ENCODE measurements at regions not wholly inside any gene's neighbourhood (a gene's known extent, or its start where the extent isn't known, plus 50 kb on each side); places are given as distances from the start of the nearest gene placed in this dataset.

DNA sequence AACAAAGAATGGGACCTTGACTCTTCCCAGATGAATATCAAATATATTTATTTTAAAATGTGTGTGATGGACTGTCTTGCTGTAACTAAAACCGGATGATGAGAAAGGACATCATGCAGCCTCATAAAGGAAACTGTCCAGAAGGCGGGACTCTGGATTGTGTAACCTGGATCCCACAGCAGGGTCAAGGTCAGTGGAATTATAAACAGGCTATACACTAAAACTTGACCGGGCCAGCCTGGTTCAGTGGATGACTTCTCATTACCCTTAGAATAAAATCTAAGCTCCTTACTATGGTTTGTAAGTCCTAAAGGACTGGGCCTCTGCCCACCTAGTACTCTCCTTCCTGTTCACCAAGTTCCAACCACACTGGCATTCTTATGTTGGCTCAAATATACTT is 280.3 kb downstream of the ELAVL2 start:
- H3K4me3 ChIP-seq, result no peak overlapping the region
- H3K9ac ChIP-seq (ENCODE audit: insufficient read length), result no peak overlapping the region
- no peak overlapping the region for H3K27ac ChIP-seq
- H3K9me3 ChIP-seq (ENCODE audit: low read depth, low read length), result no peaks in the 10 kb centered on the region
- no peak for DNase-seq (ENCODE audit: low read depth, low spot score)
- TF ChIP-seq EZH2 (IDR thresholded peaks at IDR 0.05) (no peak), FOXP2 (optimal IDR thresholded peaks at IDR 0.05; ENCODE audit: control extremely low read depth, extremely low read length, insufficient read depth) (no peak), POLR2AphosphoS5 (IDR thresholded peaks at IDR 0.05; ENCODE audit: borderline replicate concordance, low read depth, low read length) (no peak)
- H3K36me3 ChIP-seq (ENCODE audit: insufficient read depth, low read length), result no peaks in the 10 kb centered on the region

DNA sequence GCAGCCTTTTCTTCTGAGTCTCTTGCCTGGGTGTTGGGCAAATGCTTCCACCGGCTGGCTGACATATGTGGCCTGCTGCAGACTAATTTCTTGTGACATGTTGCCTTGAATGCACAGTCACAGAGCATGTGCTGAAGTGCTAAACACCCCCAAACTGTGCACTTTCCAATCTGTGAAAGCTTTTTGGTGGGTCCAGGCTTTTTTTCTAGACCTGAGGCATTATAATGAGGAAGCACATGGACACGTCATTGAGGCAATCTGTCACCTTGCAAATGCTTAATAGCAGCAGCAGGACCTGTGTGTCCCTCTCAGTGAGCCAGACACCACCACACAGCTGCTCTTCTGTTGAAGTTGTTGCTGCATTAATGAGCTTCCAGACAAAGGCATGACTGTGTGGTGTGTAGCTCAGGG is 274.7 kb downstream of the ELAVL2 start:
- Histone ChIP-seq H3K36me3 (ENCODE audit: insufficient read depth, low read length) (no peaks in the 10 kb centered on the region), H3K9me3 (ENCODE audit: low read depth, low read length) (no peaks in the 10 kb centered on the region), H3K9ac (ENCODE audit: insufficient read length) (no peak overlapping the region), H3K4me3 (no peak overlapping the region), H3K27ac (no peak overlapping the region)
- no peak for DNase-seq (ENCODE audit: low read depth, low spot score)
- TF ChIP-seq EZH2 (IDR thresholded peaks at IDR 0.05) (no peak), FOXP2 (optimal IDR thresholded peaks at IDR 0.05; ENCODE audit: control extremely low read depth, extremely low read length, insufficient read depth) (no peak), POLR2AphosphoS5 (IDR thresholded peaks at IDR 0.05; ENCODE audit: borderline replicate concordance, low read depth, low read length) (no peak)

DNA sequence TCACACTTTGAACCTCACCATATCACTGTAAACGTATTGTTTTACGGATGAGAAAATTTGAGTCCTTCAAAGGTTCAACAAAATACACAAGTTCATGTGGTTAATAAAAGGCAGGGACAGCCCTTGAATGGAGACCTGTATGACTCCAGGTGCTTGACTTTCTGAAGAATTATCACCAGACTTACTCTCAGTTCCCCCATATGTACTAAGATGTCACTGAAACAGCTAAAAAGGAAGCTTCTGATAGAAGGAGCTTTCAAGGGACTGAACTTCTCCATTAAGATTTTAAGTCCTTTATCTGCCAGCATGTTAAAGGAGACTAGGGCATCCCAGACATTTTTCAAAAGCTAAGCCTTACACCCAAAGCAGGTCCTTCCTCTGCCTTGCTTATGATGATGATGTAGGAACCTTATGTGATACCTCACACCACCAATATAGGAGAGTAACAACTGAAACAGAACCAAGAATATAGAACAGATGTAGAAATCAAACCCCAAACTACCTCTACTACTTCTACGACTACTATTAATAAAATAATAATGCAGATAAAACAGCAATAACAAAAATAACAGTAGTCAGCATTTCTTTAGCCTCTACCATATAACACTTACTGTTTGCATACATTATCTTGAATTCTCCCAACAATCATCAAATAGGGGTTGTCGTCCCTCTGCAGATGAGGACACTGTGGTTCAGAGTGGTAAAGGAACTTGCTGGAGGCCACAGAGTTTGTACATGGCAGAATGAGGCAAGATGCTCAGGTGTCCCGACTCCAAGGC is 273.9 kb downstream of the ELAVL2 start:
- Histone ChIP-seq H3K9ac (ENCODE audit: insufficient read length) (no peak overlapping the region), H3K4me3 (no peak overlapping the region)

DNA sequence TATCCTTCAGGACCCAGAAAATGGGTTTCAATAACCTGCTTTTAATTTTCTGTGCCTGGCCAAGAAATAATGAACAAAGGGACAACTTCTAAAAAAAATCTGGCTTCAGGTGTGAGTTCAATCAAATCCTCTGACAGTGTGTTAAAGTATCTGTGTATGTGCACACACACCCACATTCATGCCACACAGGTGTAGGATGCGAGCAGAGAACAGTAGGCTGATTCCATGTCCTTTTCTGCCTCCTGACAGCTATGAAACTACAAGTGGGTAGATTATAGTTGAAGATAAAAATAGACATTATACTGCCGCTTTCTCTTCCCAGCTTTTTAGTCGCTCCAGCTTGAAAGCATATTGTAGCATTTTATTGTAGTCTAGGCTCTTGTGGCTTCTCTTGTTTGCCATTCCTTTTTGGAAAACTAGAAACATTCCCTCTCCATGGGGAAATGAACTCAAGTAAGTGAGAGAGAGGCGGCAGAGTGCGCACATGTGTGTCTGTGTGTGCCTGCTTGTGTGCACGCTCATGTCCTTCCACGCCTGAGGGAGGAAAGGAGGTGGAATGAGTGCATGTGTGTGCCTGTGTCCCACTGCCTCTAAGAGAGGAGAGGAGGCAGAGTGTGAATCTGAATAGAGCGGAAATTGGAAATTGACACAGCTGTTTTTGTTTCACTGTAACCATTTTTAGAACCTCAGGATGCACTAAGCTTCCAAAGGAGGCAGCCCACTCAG is 273.0 kb downstream of the ELAVL2 start:
- Histone ChIP-seq H3K4me3 (no peak overlapping the region), H3K9ac (ENCODE audit: insufficient read length) (no peak overlapping the region), H3K36me3 (ENCODE audit: insufficient read depth, low read length) (no peaks in the 10 kb centered on the region), H3K9me3 (ENCODE audit: low read depth, low read length) (no peaks in the 10 kb centered on the region), H3K27ac (no peak overlapping the region)
- TF ChIP-seq EZH2 (IDR thresholded peaks at IDR 0.05), result no peak
- TF ChIP-seq FOXP2 (optimal IDR thresholded peaks at IDR 0.05; ENCODE audit: control extremely low read depth, extremely low read length, insufficient read depth), result no peak
- TF ChIP-seq POLR2AphosphoS5 (IDR thresholded peaks at IDR 0.05; ENCODE audit: borderline replicate concordance, low read depth, low read length), result no peak
- DNase-seq (ENCODE audit: low read depth, low spot score), result no peak

More for the DNA sequence above, 273.9 kb downstream of the ELAVL2 start:
- Histone ChIP-seq H3K27ac (no peak overlapping the region), H3K9me3 (ENCODE audit: low read depth, low read length) (no peaks in the 10 kb centered on the region), H3K36me3 (ENCODE audit: insufficient read depth, low read length) (no peaks in the 10 kb centered on the region)
- DNase-seq (ENCODE audit: low read depth, low spot score), result no peak
- TF ChIP-seq FOXP2 (optimal IDR thresholded peaks at IDR 0.05; ENCODE audit: control extremely low read depth, extremely low read length, insufficient read depth) (no peak), POLR2AphosphoS5 (IDR thresholded peaks at IDR 0.05; ENCODE audit: borderline replicate concordance, low read depth, low read length) (no peak), EZH2 (IDR thresholded peaks at IDR 0.05) (no peak)

DNA sequence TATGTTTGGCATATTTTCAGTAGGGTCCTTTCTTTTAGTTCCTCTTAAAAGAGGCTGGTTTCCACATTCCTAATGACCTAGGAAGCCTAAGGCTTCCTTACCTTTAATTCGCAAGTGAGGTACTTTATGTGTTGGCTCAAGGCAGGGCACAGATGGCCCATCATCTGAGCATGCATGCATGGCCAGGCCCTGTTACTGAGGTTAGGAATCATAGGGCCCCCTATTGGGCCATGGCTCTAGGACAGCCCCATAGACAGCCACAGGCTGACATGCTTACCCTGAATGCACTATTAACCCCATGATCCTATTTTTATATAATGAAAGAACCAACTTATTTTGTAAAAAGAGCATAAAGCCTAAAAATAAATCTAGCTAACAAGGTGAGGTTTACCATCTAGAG is 271.4 kb downstream of the ELAVL2 start:
- Histone ChIP-seq H3K9me3 (ENCODE audit: low read depth, low read length) (no peaks in the 10 kb centered on the region), H3K9ac (ENCODE audit: insufficient read length) (no peak overlapping the region), H3K36me3 (ENCODE audit: insufficient read depth, low read length) (no peaks in the 10 kb centered on the region), H3K4me3 (no peak overlapping the region), H3K27ac (no peak overlapping the region)
- no peak for DNase-seq (ENCODE audit: low read depth, low spot score)
- TF ChIP-seq FOXP2 (optimal IDR thresholded peaks at IDR 0.05; ENCODE audit: control extremely low read depth, extremely low read length, insufficient read depth) (no peak), EZH2 (IDR thresholded peaks at IDR 0.05) (no peak), POLR2AphosphoS5 (IDR thresholded peaks at IDR 0.05; ENCODE audit: borderline replicate concordance, low read depth, low read length) (no peak)

DNA sequence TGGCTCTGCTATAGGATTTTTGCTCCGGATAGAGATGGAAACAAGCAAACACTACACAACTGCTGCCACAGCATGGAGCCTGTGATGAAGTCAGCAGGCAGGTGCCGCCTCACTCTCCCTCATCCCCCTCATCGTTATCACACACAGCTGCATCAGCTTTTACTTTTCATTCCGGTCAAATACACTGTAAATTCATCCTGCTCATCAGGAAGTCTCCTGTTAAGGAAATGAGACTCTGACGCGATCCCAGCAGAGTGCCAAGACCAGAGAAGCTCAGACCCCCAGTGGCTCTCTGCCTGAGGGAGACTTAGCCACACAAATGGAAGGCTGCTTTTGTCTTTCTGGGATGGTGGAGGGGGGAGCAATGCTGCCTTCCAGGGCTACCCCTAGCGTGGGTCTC is 270.2 kb downstream of the ELAVL2 start:
- H3K9ac ChIP-seq (ENCODE audit: insufficient read length), result no peak overlapping the region
- DNase-seq (ENCODE audit: low read depth, low spot score), result no peak
- H3K4me3 ChIP-seq, result peak overlapping the region; percentile 65
- H3K36me3 ChIP-seq (ENCODE audit: insufficient read depth, low read length), result no peaks in the 10 kb centered on the region
- H3K27ac ChIP-seq, result peak overlapping the region; percentile 86
- no peaks in the 10 kb centered on the region for H3K9me3 ChIP-seq (ENCODE audit: low read depth, low read length)
- TF ChIP-seq EZH2 (IDR thresholded peaks at IDR 0.05) (no peak), FOXP2 (optimal IDR thresholded peaks at IDR 0.05; ENCODE audit: control extremely low read depth, extremely low read length, insufficient read depth) (no peak), POLR2AphosphoS5 (IDR thresholded peaks at IDR 0.05; ENCODE audit: borderline replicate concordance, low read depth, low read length) (no peak)

DNA sequence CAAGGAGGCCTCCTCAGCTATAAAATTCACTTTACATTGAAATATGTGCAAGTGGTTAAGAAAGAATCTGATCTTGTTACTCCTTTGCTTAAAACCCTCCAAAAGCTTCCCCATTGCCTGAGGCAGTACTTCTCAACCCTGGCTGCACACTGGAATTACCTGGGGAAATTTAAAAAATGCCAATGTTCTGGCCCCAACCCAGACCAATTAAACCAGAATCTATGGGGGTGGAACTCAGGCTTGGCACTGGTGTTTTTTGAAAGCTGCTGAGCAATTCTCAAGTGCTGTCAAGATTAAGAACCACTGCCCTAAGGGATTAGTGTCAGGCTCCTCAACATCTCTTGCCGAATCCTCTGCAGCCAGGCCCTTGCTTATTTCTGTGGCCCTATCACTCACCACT is 269.6 kb downstream of the ELAVL2 start:
- no peak for DNase-seq (ENCODE audit: low read depth, low spot score)
- H3K9me3 ChIP-seq (ENCODE audit: low read depth, low read length), result no peaks in the 10 kb centered on the region
- no peaks in the 10 kb centered on the region for H3K36me3 ChIP-seq (ENCODE audit: insufficient read depth, low read length)
- TF ChIP-seq POLR2AphosphoS5 (IDR thresholded peaks at IDR 0.05; ENCODE audit: borderline replicate concordance, low read depth, low read length), result no peak
- no peak for TF ChIP-seq EZH2 (IDR thresholded peaks at IDR 0.05)
- no peak for TF ChIP-seq FOXP2 (optimal IDR thresholded peaks at IDR 0.05; ENCODE audit: control extremely low read depth, extremely low read length, insufficient read depth)
- peak overlapping the region; percentile 86 for H3K27ac ChIP-seq
- H3K9ac ChIP-seq (ENCODE audit: insufficient read length), result no peak overlapping the region
- H3K4me3 ChIP-seq, result peak overlapping the region; percentile 65

DNA sequence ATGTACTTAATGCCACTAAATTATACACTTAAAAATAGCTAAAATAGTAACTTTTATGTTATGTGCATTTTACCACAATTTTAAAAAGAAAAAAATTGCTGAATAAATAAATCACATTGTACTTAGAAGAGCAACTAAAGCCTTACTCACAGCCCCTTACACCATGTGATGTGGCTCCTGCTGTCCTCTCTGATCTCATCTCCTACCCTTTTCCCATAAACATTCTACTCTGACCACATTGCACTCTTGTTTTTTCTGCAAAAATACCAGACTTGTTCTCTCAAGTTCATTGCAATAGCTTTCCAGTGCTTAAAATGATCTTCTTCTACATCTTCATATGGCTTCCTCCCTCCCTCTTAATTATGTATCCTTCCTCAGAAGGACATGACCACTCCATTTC is 268.4 kb downstream of the ELAVL2 start:
- DNase-seq (ENCODE audit: low read depth, low spot score), result no peak

More for the DNA sequence above, 268.4 kb downstream of the ELAVL2 start:
- H3K4me3 ChIP-seq, result no peak overlapping the region
- no peaks in the 10 kb centered on the region for H3K36me3 ChIP-seq (ENCODE audit: insufficient read depth, low read length)
- TF ChIP-seq POLR2AphosphoS5 (IDR thresholded peaks at IDR 0.05; ENCODE audit: borderline replicate concordance, low read depth, low read length), result no peak
- no peak for TF ChIP-seq EZH2 (IDR thresholded peaks at IDR 0.05)
- TF ChIP-seq FOXP2 (optimal IDR thresholded peaks at IDR 0.05; ENCODE audit: control extremely low read depth, extremely low read length, insufficient read depth), result no peak
- no peak overlapping the region for H3K27ac ChIP-seq
- H3K9me3 ChIP-seq (ENCODE audit: low read depth, low read length), result no peaks in the 10 kb centered on the region
- H3K9ac ChIP-seq (ENCODE audit: insufficient read length), result no peak overlapping the region
